Cerebellar nuclear complex (tissue), 1 donor: ENCODE measurements at regions not wholly inside any gene's neighbourhood (a gene's known extent, or its start where the extent isn't known, plus 50 kb on each side); places are given as distances from the start of the nearest gene placed in this dataset.
"Not testable (repeated sequence)": the region's sequence is repeated elsewhere in the genome, so short reads cannot be mapped to it uniquely, and the experiment has no call there.

Source experiments
- DNase-seq, 2 experiments: peaks; one replicate each; lab custom pipeline; 2025; lab: John Stamatoyannopoulos, UW

DNA sequence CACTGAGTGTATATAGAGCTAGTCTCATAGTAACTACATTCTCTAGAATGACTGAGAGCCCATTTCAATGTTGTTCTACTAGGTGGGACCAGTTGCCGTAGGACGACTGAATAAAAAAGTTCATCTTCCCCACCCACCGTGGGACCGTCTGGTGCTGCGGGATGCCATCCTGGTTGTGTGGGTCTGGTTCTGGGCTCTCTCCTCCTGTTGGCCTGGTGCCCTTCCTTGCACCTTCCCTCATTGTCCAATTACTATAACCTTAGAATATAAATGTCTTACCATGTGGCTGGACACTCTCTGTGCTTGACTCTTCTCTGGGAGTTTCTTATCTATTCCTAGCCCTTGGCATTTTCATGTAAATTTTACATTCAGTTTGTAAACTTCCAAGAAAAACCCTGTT, 344.4 kb downstream of the TCERG1L start:
- no peak for DNase-seq

DNA sequence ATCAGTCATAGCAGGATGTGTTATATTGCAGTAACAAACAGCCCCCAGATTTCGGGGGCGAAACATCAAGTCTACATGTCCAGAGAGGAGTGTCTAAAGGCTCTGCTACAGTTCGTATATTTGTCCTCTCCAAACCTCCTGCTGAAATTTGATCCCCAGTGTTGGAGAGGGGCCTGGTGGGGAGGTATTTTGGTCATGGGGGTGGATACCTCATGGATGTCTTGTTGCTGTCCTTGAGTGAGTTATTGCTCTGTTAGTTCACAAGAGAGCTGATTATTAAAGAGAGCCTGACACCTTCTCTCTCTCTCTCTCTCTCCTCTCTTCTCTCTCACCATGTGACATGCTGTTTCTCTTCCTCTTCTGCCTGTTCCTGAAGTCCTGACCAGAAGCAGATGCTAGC, 343.7 kb downstream of the TCERG1L start:
- no peak for DNase-seq

DNA sequence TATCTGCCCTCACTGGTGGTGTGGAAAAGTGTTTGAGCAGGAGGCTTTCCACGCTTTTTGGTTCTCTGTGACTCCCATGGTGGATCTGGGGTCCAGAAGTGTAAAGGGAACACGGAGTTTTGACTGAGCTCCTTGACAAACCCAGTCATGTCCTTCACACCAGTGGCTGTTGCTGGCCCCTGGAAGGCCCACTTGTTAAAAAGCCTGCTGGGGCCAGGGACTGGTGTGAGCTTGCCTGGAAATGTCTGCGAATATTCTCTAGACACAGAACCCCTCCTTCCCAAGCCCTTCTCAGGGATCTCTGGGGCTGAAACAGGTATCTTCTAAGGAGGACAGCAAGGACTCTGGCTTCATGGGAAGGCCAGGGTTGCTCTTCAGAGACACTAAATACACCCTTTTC, 343.0 kb downstream of the TCERG1L start:
- no peak for DNase-seq

DNA sequence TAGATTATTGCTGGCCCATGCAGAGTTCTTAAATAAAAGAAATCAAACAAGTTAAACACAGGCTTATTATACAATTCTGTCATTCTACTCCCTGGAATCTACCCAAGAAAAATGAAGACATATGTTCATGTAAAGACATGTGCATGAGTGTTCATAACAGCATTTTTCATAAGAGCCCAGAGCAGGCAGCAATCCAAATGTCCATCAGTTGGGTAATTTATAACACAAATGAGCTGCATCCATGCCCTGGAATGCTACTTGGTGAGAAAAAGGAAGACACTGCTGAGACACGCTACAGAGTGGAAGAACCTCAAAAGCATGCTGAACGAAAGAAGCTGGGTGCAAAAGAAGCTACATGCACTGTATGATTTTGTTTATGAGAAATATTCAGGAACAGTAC, 342.6 kb downstream of the TCERG1L start:
- no peak for DNase-seq

DNA sequence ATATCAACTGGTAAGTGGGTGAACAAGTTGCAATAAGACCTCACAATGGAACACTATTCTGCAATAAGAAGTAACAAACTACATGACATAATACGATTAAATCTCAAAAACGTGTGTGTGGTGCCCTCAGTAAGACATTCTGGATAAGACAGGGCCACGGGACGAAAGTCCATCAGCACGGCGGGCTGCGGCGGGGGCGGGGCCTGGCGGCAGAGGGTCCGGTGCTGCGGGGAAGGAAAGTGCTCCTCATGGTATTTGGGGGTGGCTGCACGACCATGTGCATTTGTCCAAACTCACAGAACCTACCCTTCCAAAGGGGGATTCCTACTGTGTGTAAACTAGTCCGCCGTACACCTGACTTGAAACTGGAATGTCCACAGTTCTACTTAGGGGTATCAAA, 341.8 kb downstream of the TCERG1L start:
- no peak for DNase-seq

DNA sequence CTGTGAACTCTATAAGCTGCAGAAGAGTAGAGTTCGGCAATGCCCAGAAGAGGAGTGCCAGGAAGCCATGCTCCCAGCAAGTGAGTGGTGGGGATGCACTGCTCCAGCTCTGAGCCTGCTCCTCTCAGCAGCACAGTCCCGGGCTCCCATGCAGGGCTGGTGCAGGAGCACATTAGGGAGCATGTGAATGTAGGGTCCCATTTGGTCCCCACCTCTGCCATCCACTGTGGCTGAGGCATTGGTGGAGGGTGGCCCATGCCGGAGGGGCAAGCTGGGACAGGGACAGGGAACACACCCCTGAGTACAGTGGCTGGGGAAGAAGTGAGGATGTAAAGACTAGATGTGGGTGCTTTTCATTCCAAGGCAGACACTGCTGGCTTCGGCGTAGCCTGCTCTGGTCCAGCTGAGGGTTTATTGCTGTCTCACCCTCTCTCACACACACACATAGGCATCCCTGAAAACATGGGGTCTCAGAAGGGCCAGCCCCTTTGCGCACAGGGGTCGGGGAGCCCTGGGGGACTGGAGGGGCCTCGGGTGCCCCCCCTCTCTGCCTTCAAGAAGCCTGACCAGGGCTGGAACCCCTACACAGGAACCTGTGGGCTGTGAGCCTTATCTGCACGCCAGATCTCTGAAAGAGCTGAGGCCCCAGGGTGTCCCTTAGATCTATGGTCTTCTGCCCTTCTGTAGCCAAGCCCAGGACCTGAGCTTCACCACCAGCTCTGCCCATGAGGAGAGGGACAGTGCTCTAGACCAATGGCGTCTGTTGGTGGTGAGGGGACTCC, 341.0 kb downstream of the TCERG1L start:
- no peak for DNase-seq

DNA sequence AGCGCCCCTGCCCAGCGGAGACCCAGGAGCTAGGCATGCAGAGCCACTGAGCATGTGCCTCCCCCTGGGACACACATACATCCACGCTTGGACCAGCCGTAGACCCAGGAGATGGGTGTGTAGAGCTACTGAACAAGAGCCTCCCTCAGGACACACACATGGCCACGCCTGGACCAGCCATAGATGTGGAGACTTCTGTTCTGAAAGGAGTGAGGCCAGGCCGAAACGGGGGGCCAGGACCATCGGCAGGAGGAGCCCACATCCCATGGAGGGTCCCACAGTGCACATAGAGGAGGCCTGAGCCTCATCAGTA, 340.4 kb downstream of the TCERG1L start:
- DNase-seq = no peak

DNA sequence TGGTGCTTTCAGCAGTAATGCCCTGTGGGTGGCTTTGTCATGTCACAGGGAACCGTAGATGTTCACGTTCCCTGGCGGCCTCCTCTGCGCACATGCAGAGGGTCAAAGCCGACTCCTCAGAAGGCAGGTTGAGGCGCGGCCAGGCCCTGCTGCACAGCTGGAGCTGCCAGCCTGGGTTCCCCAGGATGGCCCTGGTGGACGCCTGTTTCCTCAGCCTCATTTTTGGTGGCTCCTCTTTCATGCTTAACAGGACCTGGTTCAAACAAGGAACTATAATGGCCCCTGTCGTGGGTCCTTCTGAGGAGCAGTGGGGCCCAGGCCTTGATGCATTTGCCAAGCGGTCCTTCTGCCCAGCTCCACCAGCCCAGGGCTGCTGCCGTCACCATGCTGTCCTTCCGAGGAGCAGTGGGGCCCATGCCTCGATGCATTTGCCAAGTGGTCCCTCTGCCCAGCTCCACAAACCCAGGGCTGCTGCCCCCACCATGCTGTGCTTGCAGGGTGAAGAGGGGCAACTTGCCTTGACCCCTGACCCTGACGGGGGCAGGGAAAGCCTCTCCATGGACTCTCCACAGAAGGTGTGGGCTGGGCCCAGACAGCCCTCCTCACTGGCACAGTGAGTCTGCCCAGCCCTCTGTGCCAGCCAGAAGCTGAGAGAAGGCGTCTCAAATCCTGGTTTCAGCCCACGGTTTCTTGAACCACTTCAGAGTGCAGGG, 338.2 kb downstream of the TCERG1L start:
- DNase-seq = no peak

DNA sequence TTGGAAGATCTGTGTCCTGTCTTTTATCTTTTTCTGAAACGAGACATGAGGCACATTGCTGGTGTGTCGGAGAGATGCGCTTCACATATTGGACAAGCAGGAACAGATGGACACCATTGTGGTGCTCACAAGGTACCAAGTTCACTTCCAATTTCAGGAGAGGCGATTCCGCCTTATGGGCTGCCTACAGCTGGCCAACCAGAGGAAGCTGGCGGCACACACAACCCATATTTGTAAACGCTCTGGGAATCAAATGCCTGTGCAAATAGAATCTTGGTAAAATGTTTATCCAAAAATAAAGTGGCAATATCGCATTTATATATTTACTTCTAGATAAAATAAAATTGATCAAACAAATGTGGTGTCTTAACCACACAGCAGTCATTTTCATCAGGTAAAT, 337.4 kb downstream of the TCERG1L start:
- DNase-seq = peak in 1 of 2 experiments; percentile 43

DNA sequence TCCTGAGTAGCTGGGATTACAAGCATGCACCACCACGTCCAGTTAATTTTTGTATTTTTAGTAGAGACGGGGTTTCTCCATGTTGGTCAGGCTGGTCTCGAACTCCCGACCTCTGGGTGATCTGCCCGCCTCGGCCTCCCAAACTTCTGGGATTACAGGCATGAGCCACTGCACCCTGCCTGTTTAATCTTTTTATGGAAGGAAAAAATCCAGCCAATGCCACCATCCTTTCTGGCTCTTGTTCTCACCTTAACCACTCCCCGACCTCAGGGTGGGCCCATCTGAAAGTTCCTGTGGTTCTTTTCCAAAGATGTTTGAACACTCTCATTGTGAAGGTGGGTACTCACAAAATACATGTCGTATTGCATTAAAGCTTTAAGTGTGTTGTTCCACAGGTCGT, 336.2 kb downstream of the TCERG1L start:
- DNase-seq = not testable (repeated sequence)

DNA sequence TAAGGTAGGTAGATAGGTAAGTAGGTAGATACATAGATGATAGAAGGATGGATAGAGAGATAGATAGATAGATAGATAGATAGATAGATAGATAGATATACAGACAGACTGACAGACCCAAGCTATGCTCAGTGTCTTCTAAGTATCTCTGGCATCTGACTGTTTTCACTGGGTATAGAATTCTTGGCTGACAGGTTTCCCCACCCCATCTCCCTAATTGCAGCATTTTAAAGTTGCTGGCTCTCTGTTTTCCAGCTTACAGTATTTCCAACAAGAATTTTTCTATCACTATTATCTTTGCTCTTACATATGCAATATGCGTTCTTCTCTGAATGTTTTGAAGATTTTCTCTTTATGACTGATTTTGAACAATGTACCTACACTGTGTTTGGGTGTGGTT, 328.7 kb downstream of the TCERG1L start:
- no peak for DNase-seq

DNA sequence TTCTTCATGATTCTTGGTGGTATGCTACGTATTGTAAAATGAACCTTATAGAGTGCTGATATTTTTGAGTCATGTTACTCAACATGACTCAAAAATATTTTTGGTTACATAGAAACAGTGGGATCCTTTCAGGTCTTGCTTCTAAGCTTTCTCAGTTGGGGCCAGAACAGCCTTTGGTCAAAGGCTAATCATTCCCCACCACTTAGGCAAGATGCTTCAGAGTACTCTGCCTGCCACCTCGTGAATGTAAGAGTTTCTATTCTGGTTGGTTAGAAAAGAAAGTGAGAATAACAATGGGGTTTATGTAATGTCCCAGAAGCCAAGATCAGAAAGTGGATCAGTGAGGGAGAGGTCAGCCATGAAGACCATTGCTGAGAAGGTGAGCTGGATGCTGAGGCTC, 327.8 kb downstream of the TCERG1L start:
- DNase-seq = no peak

DNA sequence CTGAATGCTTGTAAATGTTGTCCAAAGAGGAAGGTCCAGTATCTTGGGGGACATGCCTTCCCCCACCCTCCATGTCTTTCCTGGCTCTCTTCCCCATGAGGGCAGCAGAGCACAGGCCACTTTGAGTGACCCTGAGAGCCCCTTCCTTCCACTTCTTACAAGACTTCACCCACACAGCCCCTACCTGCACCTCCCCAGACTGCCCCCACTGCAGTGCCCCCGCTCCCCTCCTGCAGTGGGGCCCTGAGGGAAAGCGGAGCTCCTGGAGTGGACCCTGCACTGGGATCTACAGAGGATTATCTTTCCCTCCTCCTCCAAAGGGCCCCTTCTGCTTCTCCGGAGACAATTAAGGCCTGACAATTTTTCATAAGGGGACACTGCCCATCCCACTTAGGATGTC, 326.8 kb downstream of the TCERG1L start:
- no peak for DNase-seq

DNA sequence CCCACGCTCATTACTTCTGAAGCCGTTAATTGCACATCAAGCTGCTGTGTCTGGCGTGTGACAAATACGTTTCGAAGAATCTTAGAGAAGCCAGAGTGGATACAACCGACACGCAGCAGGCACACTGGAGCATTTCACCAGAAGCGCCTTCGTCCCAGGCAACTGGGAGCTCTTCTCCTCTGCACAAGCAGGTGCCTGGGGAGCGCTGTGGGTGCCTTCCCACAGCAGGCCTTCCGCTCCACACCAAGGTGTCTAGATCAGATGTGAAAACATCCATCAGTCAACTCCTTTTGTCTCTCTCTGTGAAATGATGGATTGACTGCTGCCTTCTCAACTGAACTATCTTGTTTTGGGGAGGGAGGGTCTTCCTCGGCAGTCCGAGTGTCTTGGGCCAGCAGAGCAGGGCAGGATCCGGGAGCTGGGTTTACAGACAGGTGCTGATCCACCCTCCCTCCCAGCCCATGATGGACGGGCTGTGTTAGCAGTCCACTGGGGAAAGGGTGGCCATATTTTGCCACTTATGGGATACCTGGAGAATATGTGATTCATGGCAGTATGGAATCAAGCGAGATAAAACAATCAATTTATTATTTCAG, 326.3 kb downstream of the TCERG1L start:
- DNase-seq = no peak

DNA sequence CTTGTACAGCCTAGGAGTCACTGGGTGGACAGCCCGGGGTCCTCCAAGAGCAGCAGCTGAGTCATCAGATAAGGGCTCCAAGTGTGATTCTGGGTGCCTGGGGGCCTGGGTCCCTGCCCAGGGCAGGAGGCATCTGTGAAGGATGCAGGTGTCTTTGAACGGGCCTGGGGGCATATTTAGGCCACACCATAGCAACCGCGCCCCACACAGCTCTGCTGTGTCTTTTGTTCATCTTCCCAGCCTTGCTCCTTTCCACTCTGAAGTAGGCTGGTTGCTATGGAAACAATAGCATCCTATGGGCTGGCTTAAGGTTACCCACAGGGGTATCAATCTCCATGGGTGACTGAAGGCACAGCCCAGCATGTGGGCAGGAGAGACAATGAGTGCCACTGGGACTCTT, 324.7 kb downstream of the TCERG1L start:
- no peak for DNase-seq

DNA sequence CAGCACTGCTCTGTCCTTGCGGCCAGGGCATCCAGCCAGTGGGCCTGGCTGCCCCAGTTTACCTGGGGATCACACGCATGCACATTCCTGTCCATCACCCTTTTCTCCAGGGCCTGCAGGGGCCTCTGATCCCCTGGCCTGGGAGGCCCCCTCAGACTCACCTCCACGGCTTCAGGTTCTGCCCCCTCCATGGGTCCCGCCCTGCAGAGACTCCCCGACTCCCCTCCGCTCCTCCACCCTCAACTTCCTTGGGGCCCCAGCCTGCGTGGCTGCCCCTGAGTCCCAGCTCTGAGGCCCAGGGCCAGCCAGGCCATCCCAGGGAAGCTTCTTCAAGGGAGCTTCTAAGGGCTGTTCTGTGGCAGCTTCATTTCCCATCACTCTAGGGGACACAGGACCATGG, 324.1 kb downstream of the TCERG1L start:
- no peak for DNase-seq

DNA sequence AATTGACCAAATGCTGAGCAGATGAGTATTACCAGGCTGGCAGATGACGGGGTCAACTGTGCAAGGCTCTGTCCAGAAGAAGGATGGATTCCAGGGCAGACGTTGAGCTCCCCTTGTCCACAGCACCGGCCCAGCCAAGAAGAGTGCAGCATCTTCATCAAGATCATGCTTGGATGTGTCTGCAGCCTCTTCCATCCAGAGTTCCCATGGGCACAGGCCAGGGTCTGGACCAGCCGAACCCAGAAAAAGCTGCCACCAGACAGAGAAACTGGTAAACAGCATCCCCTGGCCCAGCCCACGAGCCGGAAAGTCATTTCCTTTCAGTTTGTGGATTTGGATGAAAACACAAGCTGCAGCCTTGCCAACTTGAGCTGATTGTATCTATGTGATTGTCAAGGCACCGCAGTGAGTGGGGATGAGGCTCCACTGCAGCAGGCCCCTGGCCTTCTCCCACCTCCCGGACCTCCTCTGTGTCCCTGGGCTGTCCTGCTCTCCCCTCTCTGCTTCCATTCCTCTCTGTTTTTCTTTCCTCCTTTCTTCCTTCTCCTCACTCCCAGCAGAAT, 321.8 kb downstream of the TCERG1L start:
- no peak for DNase-seq

DNA sequence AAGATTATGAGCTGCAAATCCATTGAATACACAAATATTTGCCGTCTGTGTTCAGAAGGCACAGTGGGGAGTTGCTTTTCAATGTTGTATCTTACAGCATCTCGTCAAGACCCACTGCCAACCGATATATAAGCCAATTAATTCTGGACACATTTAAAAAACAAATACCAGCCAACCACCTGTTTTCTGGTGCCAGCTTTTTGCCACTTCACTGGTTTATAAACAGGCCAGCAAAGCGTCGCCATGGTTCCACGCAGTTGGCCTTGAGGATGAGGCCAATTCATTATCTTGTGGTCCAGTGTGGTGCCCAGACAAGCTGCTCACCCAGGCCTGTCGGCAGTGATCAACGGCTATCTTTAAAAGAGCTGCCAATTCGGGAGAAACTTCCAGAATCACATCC, 321.0 kb downstream of the TCERG1L start:
- peak; percentile 33 to 58 for DNase-seq

DNA sequence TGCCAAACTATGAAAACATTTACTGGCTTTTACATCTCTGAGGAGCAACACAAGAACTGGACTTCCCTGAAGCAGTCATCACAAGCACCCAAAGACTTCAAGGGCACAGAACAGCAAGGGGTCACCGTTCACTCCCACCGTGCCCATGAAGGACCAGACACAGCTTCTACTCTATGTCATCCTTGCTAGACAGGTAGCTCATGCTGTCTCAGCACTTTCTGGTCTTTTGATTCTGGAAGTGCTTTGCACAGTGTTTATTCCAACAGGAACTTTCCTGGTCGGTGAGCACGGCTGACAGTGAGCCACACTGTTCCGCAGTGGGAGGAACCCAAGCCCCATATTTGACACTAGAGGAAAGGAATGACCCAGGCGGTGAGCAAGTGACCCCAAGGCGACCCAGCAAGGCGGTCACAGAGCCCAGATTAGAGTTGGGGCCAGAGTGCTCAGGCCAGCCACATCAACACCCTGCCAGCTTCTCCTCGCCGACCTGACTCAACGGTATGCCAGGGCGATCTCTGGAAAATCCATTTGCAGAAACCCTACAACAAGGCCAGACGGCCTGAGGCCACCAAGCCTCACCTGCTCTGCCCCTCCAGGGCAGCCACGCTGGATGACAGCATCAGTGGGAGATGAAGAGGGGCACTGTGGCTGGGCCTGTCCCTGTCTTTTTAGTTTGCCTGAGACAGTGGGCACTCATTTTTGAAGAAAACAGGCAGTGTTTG, 318.6 kb downstream of the TCERG1L start:
- no peak for DNase-seq

DNA sequence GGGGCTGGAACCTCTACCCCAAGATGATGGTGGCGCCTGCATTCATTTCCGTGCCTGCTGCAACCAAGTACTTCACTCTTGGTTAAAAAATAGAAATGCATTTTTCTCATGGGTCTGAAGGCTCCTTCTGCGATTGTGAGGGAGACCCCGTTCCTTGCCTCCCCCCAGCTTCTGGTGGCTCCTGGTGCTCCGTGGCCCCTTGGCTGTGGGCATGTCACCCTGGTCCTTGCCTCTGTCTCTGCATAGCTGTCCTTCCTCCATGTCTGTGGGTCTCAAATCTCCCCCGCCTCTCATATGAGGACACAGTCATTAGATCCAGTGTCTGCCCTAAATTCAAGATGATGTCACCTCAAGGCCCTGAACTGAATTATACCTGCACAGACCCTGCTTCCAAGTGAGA, 317.9 kb downstream of the TCERG1L start:
- no peak for DNase-seq

DNA sequence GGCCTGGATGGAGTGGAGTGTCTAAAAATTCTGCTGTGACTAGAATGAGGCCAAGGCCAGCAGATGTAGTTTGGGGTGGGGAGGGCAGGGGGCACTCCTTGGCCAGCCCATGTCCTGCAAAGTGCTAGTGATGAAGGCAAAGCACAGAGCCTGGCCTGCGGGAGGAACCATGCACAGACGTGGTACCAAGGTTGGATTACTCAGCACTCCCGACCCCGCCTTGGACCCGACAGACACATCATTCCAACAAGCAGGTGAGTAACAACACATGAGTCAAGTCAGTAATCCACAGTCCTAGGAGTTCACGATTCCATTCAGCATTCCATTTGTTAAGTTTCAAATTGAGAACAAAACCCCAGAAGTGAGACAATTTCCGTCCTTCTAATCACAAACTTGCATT, 317.3 kb downstream of the TCERG1L start:
- no peak for DNase-seq

DNA sequence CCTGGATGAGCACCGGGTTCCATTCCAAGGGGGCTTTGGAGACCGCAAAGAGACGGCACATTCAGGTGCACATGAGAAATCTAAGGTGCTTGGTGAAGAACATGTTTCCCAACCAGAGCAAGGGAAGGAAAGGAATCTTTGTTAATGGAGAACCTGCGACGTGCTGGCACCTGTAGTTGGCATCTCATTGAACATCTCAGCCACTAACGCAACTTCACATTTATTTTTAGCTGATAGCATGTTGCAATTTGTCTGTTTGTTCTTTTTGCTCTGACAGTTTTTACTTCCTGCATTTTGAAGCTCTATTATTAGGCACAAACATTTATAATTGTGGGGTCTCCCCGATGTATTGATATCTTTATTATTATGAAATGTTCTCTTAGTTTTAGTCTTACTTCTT, 316.7 kb downstream of the TCERG1L start:
- DNase-seq = no peak
